ENCODE measurements at regions not wholly inside any gene's neighbourhood (a gene's known extent, or its start where the extent isn't known, plus 50 kb on each side); places are given as distances from the start of the nearest gene placed in this dataset.

DNA sequence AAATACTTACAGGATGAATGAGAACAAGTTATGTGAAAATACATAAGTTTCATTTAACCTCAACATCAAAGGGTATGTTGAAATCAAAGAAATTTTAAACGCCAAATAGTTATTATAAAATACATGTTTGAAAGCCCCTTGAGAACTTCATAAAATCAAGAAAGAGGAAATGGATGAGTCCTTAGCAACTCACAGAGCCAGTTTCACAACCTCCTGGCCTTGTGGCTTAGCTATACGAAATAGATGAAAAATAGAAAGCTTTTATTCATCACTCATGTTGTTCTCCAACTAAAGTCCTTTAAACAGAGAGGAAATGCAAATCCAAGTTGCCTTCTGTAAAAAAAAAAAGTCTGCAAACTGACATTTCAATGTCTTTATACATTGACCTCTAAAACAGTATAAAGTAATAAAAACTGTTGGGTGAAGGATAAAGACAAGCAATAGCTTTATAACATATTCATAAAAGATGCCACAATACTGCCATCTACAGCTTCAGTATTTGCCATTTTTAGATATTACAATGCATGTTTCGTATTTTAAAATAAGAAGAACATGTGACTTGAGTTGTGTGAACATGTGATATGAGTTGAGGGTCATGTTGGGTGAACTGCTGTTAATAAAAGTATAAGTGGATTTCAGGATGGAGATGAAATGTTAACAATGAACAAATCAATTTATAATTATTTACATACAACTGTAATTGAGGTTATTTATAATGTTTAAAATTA, 847.8 kb downstream of the MRPL39 start:
- Histone ChIP-seq H3K27ac (ENCODE audit: low read depth, low read length) (no peak overlapping the region), H3K27me3 (ENCODE audit: insufficient read depth, low read length) (no peaks in the 10 kb centered on the region), H3K36me3 (ENCODE audit: insufficient read depth, low read length) (no peaks in the 10 kb centered on the region), H3K4me3 (ENCODE audit: insufficient read depth, low read length) (no peak overlapping the region), H3K4me1 (ENCODE audit: insufficient read depth, low read length) (no peaks in the 10 kb centered on the region), H2AFZ (ENCODE audit: low read length) (no peak overlapping the region), H3K9me3 (ENCODE audit: low read depth, low read length) (peaks cover 1% of the 10 kb centered on the region), H3K4me2 (ENCODE audit: insufficient read depth, low read length) (no peak overlapping the region), H3K79me2 (ENCODE audit: insufficient read depth, low read length) (no peaks in the 10 kb centered on the region), H4K20me1 (ENCODE audit: insufficient read depth, low read length) (no peaks in the 10 kb centered on the region)
- TF ChIP-seq, protein P1, sequence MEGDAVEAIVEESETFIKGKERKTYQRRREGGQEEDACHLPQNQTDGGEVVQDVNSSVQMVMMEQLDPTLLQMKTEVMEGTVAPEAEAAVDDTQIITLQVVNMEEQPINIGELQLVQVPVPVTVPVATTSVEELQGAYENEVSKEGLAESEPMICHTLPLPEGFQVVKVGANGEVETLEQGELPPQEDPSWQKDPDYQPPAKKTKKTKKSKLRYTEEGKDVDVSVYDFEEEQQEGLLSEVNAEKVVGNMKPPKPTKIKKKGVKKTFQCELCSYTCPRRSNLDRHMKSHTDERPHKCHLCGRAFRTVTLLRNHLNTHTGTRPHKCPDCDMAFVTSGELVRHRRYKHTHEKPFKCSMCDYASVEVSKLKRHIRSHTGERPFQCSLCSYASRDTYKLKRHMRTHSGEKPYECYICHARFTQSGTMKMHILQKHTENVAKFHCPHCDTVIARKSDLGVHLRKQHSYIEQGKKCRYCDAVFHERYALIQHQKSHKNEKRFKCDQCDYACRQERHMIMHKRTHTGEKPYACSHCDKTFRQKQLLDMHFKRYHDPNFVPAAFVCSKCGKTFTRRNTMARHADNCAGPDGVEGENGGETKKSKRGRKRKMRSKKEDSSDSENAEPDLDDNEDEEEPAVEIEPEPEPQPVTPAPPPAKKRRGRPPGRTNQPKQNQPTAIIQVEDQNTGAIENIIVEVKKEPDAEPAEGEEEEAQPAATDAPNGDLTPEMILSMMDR (IDR thresholded peaks at IDR 0.05; ENCODE audit: extremely low read depth, low read depth, low read length): no peak
- no peak for DNase-seq (ENCODE audit: insufficient read length, low spot score, missing footprints)

DNA sequence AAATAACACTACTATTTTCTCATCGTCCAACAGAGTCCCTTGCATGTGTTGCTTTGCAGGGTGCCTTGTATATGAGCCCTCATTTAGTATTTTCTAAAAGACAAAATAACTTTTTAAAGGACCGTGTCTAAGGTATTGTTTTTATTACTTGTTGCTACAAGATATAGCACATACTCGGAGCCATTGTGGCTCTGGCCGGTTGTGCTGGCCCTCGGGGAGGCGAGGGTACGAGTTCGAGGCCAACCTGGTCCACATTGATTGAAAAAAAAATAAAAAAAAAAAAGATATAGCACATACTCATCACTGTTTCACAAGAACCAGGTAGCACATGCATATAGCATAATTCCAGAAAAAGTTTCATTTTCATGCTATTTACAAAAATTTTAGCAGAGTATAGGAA, 869.2 kb downstream of the MRPL39 start:
- Histone ChIP-seq H3K4me3 (ENCODE audit: insufficient read depth, low read length) (no peak overlapping the region), H2AFZ (ENCODE audit: low read length) (no peak overlapping the region), H3K79me2 (ENCODE audit: insufficient read depth, low read length) (no peaks in the 10 kb centered on the region), H3K27ac (ENCODE audit: low read depth, low read length) (no peak overlapping the region), H4K20me1 (ENCODE audit: insufficient read depth, low read length) (no peaks in the 10 kb centered on the region), H3K36me3 (ENCODE audit: insufficient read depth, low read length) (no peaks in the 10 kb centered on the region), H3K4me2 (ENCODE audit: insufficient read depth, low read length) (no peak overlapping the region), H3K9me3 (ENCODE audit: low read depth, low read length) (peaks cover 2% of the 10 kb centered on the region), H3K27me3 (ENCODE audit: insufficient read depth, low read length) (no peaks in the 10 kb centered on the region), H3K4me1 (ENCODE audit: insufficient read depth, low read length) (no peaks in the 10 kb centered on the region)
- DNase-seq (ENCODE audit: insufficient read length, low spot score, missing footprints): no peak
- TF ChIP-seq, protein P1 (IDR thresholded peaks at IDR 0.05; ENCODE audit: extremely low read depth, low read depth, low read length): no peak

DNA sequence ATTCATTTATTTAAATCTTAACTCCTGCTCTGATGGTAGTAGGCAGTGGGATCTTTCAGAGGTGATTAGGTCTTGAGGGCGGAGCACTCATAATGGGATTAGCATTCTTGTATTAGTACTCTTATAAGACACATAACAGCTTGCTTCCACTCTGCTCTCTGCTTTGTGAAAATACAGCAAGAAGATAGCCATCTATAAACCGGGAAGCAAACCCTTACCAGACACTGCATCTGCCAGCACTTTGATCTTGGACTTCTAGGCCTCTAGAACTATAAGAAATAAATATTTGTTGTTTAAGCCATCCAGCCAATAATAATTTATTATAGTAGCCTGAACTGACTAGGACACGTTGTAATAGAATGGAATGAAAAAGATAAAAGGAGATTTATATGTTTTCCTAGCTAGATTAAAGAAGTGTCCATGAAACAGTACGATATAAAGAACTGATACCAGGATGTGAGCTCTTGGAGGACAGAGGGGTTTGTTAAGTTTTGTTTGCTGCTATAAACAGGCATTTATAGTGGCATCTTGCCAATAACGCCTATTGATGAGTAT, 869.9 kb downstream of the MRPL39 start:
- no peak overlapping the region for H3K4me3 ChIP-seq (ENCODE audit: insufficient read depth, low read length)
- no peak overlapping the region for H3K4me2 ChIP-seq (ENCODE audit: insufficient read depth, low read length)
- no peaks in the 10 kb centered on the region for H4K20me1 ChIP-seq (ENCODE audit: insufficient read depth, low read length)
- no peaks in the 10 kb centered on the region for H3K36me3 ChIP-seq (ENCODE audit: insufficient read depth, low read length)
- no peaks in the 10 kb centered on the region for H3K27me3 ChIP-seq (ENCODE audit: insufficient read depth, low read length)
- H3K4me1 ChIP-seq (ENCODE audit: insufficient read depth, low read length): no peaks in the 10 kb centered on the region
- H2AFZ ChIP-seq (ENCODE audit: low read length): no peak overlapping the region
- peaks cover 2% of the 10 kb centered on the region for H3K9me3 ChIP-seq (ENCODE audit: low read depth, low read length)
- TF ChIP-seq, protein P1 (IDR thresholded peaks at IDR 0.05; ENCODE audit: extremely low read depth, low read depth, low read length): no peak
- no peak overlapping the region for H3K27ac ChIP-seq (ENCODE audit: low read depth, low read length)
- H3K79me2 ChIP-seq (ENCODE audit: insufficient read depth, low read length): no peaks in the 10 kb centered on the region
- DNase-seq (ENCODE audit: insufficient read length, low spot score, missing footprints): no peak

DNA sequence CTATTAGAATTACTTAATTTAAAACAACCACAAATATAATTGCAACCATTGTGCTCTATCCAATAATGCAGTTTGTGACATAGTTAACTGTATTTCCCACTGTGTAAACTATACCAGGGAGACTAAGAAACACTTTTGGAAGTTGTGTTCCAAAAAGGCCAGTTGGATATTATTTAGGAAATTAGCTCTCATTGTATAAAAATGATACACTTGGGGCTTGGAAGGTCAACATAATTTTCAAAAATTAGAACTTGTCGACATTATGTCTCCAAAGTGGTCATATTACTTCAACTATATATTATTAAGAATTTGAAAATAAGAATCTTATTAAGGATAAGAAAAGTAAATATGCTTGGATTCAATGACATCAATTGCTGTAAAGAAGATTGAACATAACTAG, 876.6 kb downstream of the MRPL39 start:
- Histone ChIP-seq H3K4me2 (ENCODE audit: insufficient read depth, low read length) (no peak overlapping the region), H3K27ac (ENCODE audit: low read depth, low read length) (no peak overlapping the region), H2AFZ (ENCODE audit: low read length) (no peak overlapping the region), H3K4me1 (ENCODE audit: insufficient read depth, low read length) (no peaks in the 10 kb centered on the region), H3K9me3 (ENCODE audit: low read depth, low read length) (peaks cover 4% of the 10 kb centered on the region), H4K20me1 (ENCODE audit: insufficient read depth, low read length) (no peaks in the 10 kb centered on the region), H3K27me3 (ENCODE audit: insufficient read depth, low read length) (no peaks in the 10 kb centered on the region), H3K4me3 (ENCODE audit: insufficient read depth, low read length) (no peak overlapping the region), H3K36me3 (ENCODE audit: insufficient read depth, low read length) (no peaks in the 10 kb centered on the region), H3K79me2 (ENCODE audit: insufficient read depth, low read length) (no peaks in the 10 kb centered on the region)
- DNase-seq (ENCODE audit: insufficient read length, low spot score, missing footprints): no peak
- TF ChIP-seq, protein P1 (IDR thresholded peaks at IDR 0.05; ENCODE audit: extremely low read depth, low read depth, low read length): no peak
